Body of pancreas (tissue), 4 donors: ENCODE measurements at regions not wholly inside any gene's neighbourhood (a gene's known extent, or its start where the extent isn't known, plus 50 kb on each side); places are given as distances from the start of the nearest gene placed in this dataset.
A peak's percentile ranks its signal among the peaks of the same experiment; 100 is the strongest.

ENCODE experiments used
- ATAC-seq: fragments of 150-250 bp; one replicate; pipeline ENCODE4 v1.9.1; 2016
- DNase-seq, 4 donors: peaks; one replicate each; pipeline ENCODE4 v3.0.0-alpha.2; 2019
- H3K27ac ChIP-seq, 4 donors: fragments of 200-600 bp; sonication (generic); 1 replicate in 3 of 4; 2 replicates in 1 of 4; pipeline versions ENCODE4 v1.5.1 to v1.6.1; 2016 to 2019; ENCODE audit warnings: mild to moderate bottlenecking in 1 of 4, mixed read lengths in 1 of 4, moderate library complexity in 1 of 4
- H3K27me3 ChIP-seq, 2 donors: fragments of 200-600 bp; sonication (generic); one replicate each; pipeline ENCODE4 v1.6.0; 2016; ENCODE audit warnings: mild to moderate bottlenecking in 1 of 2
- H3K36me3 ChIP-seq, 2 donors: fragments of 200-600 bp; sonication (generic); replicated peaks in 1 of 2; 2 replicates each; pipeline ENCODE4 v1.5.1; 2016; ENCODE audit warnings: low read depth in 2 of 2; ENCODE audit not compliant: insufficient read depth in 1 of 2
- H3K4me1 ChIP-seq: fragments of 200-600 bp; sonication (generic); one replicate; pipeline ENCODE4 v1.6.0; 2016
- H3K4me3 ChIP-seq, 2 donors: fragments of 200-600 bp; sonication (generic); 1 replicate in 1 of 2; 2 replicates in 1 of 2; pipeline ENCODE4 v1.5.1; 2016 to 2019
- H3K9me3 ChIP-seq, 3 donors: fragments of 200-600 bp; sonication (generic); 1 replicate in 2 of 3; 2 replicates in 1 of 3; pipeline ENCODE4 v1.5.1; 2016
- POLR2A ChIP-seq, 3 donors: fragments of 450-650 bp; IDR thresholded peaks; one replicate each; pipeline ENCODE4 v1.6.1; 2016; ENCODE audit warnings: antibody characterized with exemption in 3 of 3, mild to moderate bottlenecking in 2 of 3
- WGBS, 2 donors: methylation state at CpG; one replicate each; pipeline ENCODE4 v1.1.5; 2017; 5-methylcytosine and 5-hydroxymethylcytosine counted together
- intact Hi-C: fragments of 100-400 bp; cut with DNase I; formaldehyde crosslinking; loops from one replicate; pipeline ENCODE4 v1.15.1; 2023
- TF ChIP-seq, protein P1 (sequence below), 7 experiments: fragments of 450-650 bp in 4 of 7; fragments of 200-600 bp in 3 of 7; sonication (generic) in 3 of 7; IDR thresholded peaks; one replicate each; pipeline ENCODE4 v1.5.1; 2016 to 2019; ENCODE audit warnings: antibody characterized with exemption in 7 of 7

DNA sequence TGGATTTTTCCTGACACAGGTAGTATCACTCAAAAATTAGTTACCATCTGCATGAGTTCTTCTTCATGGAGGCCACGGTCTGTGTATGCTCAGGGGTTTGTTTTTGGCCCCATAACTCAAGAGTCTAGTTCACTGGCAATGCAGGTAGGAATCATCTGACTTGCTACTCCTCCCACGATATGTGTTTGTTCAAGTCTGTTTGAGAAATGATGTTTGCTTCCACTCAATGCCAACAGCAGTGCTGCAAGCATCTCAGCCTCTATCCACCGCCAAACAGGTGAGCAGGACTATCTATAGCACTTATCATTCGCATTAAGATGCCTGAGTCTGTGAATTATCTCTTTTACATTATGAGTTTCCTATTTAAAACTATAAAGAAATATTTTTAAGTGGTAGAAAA lies 264.8 kb upstream of the PTGER4 start:
- no peaks in the 10 kb centered on the region for H3K36me3 ChIP-seq
- 41 to 44% methylated on average over 4 of the region's 4 CpGs for WGBS, 2 donors
- no peaks in the 10 kb centered on the region for H3K27me3 ChIP-seq
- no peaks in the 10 kb centered on the region for H3K4me1 ChIP-seq
- no peak overlapping the region for H3K27ac ChIP-seq
- no peaks in the 10 kb centered on the region for H3K9me3 ChIP-seq
- ATAC-seq (no peak), DNase-seq (no peak)
- intact Hi-C loops: no loop called here
- H3K4me3 ChIP-seq: no peak overlapping the region
- TF ChIP-seq, protein P1, sequence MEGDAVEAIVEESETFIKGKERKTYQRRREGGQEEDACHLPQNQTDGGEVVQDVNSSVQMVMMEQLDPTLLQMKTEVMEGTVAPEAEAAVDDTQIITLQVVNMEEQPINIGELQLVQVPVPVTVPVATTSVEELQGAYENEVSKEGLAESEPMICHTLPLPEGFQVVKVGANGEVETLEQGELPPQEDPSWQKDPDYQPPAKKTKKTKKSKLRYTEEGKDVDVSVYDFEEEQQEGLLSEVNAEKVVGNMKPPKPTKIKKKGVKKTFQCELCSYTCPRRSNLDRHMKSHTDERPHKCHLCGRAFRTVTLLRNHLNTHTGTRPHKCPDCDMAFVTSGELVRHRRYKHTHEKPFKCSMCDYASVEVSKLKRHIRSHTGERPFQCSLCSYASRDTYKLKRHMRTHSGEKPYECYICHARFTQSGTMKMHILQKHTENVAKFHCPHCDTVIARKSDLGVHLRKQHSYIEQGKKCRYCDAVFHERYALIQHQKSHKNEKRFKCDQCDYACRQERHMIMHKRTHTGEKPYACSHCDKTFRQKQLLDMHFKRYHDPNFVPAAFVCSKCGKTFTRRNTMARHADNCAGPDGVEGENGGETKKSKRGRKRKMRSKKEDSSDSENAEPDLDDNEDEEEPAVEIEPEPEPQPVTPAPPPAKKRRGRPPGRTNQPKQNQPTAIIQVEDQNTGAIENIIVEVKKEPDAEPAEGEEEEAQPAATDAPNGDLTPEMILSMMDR (IDR thresholded peaks at IDR 0.05): no peak
- no peak for TF ChIP-seq POLR2A (IDR thresholded peaks at IDR 0.05)

DNA sequence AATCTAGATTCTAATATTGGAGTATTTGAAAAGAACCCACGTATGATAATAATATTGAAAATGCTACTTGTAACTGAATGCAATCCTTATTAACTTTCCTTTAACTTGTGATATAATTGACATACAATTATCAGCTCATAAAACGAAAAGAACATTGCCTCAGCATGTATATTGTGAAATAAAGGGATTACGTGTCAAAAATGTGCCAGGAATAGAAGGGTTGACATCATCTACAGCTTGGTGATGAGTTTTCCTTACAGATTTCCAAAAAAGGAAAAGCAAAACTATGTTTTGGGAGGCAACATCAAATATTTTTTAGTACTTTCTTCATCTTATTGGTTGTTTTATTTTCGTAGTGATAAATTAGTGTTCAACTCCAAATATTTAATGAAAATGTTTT lies 266.0 kb upstream of the PTGER4 start:
- H3K4me3 ChIP-seq: no peak overlapping the region
- TF ChIP-seq, protein P1 (IDR thresholded peaks at IDR 0.05): no peak
- TF ChIP-seq POLR2A (IDR thresholded peaks at IDR 0.05): no peak
- no peaks in the 10 kb centered on the region for H3K9me3 ChIP-seq
- ATAC-seq (no peak), DNase-seq (no peak)
- intact Hi-C loops: no loop called here
- H3K27me3 ChIP-seq: no peaks in the 10 kb centered on the region
- H3K27ac ChIP-seq: no peak overlapping the region
- WGBS, 2 donors: 77% methylated on average over 4 of the region's 4 CpGs
- H3K4me1 ChIP-seq: no peaks in the 10 kb centered on the region
- H3K36me3 ChIP-seq: no peaks in the 10 kb centered on the region

DNA sequence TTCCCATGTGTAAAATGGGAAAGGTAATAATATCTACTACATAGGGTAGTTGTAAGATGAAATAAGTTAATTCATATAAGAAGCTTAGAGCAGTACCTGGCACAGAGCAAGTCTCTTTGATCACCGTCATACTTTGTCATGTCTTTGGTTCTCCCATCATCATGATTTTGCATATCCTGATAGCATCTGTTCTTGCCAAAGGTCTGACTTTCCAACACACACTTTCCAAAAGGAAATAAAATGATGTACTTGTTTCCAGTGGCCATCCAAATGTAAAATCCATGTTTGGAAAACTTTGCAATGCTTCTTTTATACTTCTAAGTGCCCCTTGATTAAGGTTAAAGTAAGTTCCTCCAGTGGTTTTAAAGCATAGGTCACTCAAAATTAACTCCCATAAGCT lies 266.9 kb upstream of the PTGER4 start:
- intact Hi-C loops: no loop called here
- Histone ChIP-seq H3K36me3 (no peaks in the 10 kb centered on the region), H3K4me1 (no peaks in the 10 kb centered on the region), H3K27ac (no peak overlapping the region), H3K4me3 (no peak overlapping the region), H3K27me3 (no peaks in the 10 kb centered on the region), H3K9me3 (no peaks in the 10 kb centered on the region)
- DNase-seq (no peak), ATAC-seq (no peak)
- TF ChIP-seq, protein P1 (IDR thresholded peaks at IDR 0.05): no peak
- no peak for TF ChIP-seq POLR2A (IDR thresholded peaks at IDR 0.05)
- 82 to 90% methylated on average over 1 of the region's 1 CpG for WGBS, 2 donors

DNA sequence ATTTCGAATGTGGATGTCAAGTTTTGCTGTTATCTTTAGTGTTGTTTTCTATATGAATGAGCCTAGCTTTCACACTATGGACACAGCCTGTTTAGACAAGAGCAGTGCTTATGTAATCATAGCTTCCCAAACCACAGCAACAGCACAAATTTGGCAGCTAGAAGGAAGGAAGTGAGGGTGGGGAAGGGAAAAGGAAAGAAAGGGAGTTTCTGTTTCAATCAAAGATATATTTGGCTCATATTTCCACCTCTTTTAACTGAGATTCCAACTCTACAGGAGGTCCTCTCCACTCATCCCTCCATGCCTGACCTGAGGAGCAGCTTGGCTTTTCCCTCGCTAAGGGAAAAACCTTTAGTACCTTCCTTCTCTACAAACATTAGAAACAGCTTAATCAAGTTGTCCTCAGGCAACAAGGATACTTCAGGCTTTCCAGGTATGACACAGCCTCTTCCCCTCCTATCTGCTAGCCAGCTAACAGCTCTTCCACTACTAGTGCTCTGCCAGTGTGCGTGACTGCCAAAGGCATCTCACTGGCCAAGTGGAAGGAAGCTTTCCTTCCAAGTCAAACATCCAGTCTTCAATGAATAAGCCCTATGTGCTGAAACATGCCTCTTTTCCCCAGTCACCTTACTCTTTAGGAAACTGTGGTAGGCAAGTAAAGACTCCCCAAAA lies 268.6 kb upstream of the PTGER4 start:
- intact Hi-C loops: no loop called here
- ATAC-seq (no peak), DNase-seq (peak in 1 of 4 donors; percentile 21)
- Histone ChIP-seq H3K9me3 (no peaks in the 10 kb centered on the region), H3K36me3 (no peaks in the 10 kb centered on the region), H3K27me3 (no peaks in the 10 kb centered on the region), H3K4me3 (no peak overlapping the region), H3K4me1 (no peaks in the 10 kb centered on the region), H3K27ac (peak overlapping the region in 1 of 4 donors; percentile 68)
- TF ChIP-seq POLR2A (IDR thresholded peaks at IDR 0.05): no peak
- TF ChIP-seq, protein P1 (IDR thresholded peaks at IDR 0.05): no peak
- WGBS, 2 donors: 70 to 76% methylated on average over 3 of the region's 3 CpGs

DNA sequence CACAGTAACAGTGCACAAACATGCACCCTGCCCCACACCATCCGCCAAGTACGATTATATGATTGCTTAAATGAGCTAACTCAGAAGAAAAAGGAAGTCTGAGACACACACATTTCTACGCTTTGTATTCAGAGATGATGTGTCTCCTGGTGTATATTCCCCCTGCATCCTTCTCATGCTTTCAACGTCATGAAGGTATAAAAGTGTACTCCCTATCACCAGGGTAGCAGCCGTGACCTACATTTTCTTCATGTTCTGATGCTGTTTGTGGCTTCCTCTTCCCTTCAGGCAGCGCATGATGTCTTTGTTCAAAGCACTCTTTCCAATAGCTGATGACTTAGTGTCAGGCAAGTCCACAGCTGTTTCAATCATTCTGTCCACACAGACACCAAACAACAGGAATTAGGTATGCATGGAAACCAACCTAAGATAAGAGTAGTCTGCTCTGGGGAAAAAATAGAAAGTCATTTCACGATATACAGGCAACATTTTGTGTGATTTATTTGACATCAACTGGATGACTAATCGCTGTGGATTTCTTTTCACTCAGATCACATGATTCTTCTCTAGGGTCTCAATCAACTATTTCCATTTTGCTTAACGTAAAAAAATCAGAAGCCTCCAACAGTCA lies 269.4 kb upstream of the PTGER4 start:
- Histone ChIP-seq H3K4me3 (no peak overlapping the region), H3K27ac (peak overlapping the region in 1 of 4 donors; percentile 68), H3K36me3 (no peaks in the 10 kb centered on the region), H3K4me1 (no peaks in the 10 kb centered on the region), H3K9me3 (no peaks in the 10 kb centered on the region), H3K27me3 (no peaks in the 10 kb centered on the region)
- TF ChIP-seq, protein P1 (IDR thresholded peaks at IDR 0.05): no peak
- TF ChIP-seq POLR2A (IDR thresholded peaks at IDR 0.05): no peak
- peak; percentile 21 for ATAC-seq
- 53 to 65% methylated on average over 9 of the region's 9 CpGs for WGBS, 2 donors
- intact Hi-C loops: no loop called here
- DNase-seq: peak in 1 of 4 donors; percentile 40
